ENCODE measurements at regions not wholly inside any gene's neighbourhood (a gene's known extent, or its start where the extent isn't known, plus 50 kb on each side); places are given as distances from the start of the nearest gene placed in this dataset.

DNA sequence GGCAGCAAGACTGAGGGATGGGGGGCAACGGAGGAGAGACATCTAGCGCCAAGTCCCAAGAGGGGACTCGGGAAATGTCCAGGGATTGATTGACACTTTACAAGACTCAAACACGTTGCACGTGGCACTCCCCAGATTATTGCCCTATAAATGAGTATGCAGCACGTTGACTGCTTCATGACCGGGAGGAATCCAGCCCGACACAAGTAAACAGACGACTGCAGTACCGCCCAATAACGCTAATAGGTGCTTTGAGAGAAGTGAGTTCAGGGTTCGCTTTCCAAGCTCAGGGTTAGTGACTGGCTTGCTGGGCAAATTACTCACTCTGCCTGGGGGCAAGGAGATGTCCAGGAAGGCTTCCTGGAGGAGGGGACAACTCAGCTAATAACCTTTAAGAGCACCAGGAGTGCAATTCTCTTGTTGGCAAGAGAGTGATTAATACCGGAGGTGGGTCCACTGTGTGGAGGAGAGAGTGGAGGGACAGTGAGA lies 73.3 kb upstream of the MYL10 start:
- Histone ChIP-seq H3K4me3 (ENCODE audit: low read length) (no peak overlapping the region), H3K27me3 (ENCODE audit: low read depth, low read length) (peaks cover 6% of the 10 kb centered on the region; the same call in 1 of the 2 replicates), H3K9me3 (ENCODE audit: insufficient read depth, low read length) (no peaks in the 10 kb centered on the region), H2AFZ (ENCODE audit: low read depth, low read length) (no peak overlapping the region), H3K27ac (ENCODE audit: low read length) (no peak overlapping the region), H4K20me1 (ENCODE audit: insufficient read depth, low read length) (no peaks in the 10 kb centered on the region), H3K79me2 (ENCODE audit: low read length) (no peaks in the 10 kb centered on the region), H3K36me3 (replicated peaks; ENCODE audit: low read depth, low read length) (no peaks in the 10 kb centered on the region), H3K9ac (ENCODE audit: low read length) (no peak overlapping the region), H3K4me2 (ENCODE audit: low read length) (no peak overlapping the region), H3K4me1 (ENCODE audit: low read length) (no peaks in the 10 kb centered on the region)
- TF ChIP-seq CTCF (IDR thresholded peaks at IDR 0.05; ENCODE audit: low read depth, low read length) = no peak
- TF ChIP-seq EZH2phosphoT487 (IDR thresholded peaks at IDR 0.05; ENCODE audit: low read depth) = no peak

DNA sequence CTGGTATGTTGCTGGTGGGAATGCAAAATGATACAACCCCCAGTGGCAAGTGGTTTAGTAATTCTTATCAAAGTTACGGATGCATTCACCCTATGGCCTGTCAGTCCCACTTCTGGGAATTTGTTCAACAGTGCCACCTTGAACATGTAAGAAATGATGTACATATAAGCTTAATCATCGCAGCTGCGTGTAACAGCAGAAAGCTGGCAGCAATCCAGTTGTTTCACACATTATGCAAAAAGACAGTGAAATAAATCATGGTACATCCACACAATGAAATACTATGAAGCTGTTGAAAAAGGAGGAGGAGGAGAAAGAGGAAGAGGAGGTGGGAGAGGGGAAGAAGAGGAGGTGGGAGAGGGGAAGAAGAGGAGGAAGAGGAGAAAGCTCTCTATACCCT lies 76.2 kb upstream of the MYL10 start:
- TF ChIP-seq EZH2phosphoT487 (IDR thresholded peaks at IDR 0.05; ENCODE audit: low read depth) (no peak), CTCF (IDR thresholded peaks at IDR 0.05; ENCODE audit: low read depth, low read length) (no peak)
- Histone ChIP-seq H3K36me3 (replicated peaks; ENCODE audit: low read depth, low read length) (no peaks in the 10 kb centered on the region), H3K4me1 (ENCODE audit: low read length) (no peaks in the 10 kb centered on the region), H4K20me1 (ENCODE audit: insufficient read depth, low read length) (no peaks in the 10 kb centered on the region), H3K4me3 (ENCODE audit: low read length) (no peak overlapping the region), H3K27me3 (ENCODE audit: low read depth, low read length) (peaks cover 6% of the 10 kb centered on the region; the same call in 1 of the 2 replicates), H3K27ac (ENCODE audit: low read length) (no peak overlapping the region), H3K4me2 (ENCODE audit: low read length) (no peak overlapping the region), H3K9ac (ENCODE audit: low read length) (no peak overlapping the region), H3K79me2 (ENCODE audit: low read length) (no peaks in the 10 kb centered on the region), H3K9me3 (ENCODE audit: insufficient read depth, low read length) (no peaks in the 10 kb centered on the region), H2AFZ (ENCODE audit: low read depth, low read length) (no peak overlapping the region)

- Histone ChIP-seq H3K9ac (ENCODE audit: low read length) (no peak overlapping the region), H3K4me1 (ENCODE audit: low read length) (no peaks in the 10 kb centered on the region), H3K79me2 (ENCODE audit: low read length) (no peaks in the 10 kb centered on the region), H3K36me3 (replicated peaks; ENCODE audit: low read depth, low read length) (no peaks in the 10 kb centered on the region), H4K20me1 (ENCODE audit: insufficient read depth, low read length) (no peaks in the 10 kb centered on the region), H3K27me3 (ENCODE audit: low read depth, low read length) (peaks cover 6% of the 10 kb centered on the region; the same call in 1 of the 2 replicates), H3K4me2 (ENCODE audit: low read length) (no peak overlapping the region), H3K27ac (ENCODE audit: low read length) (no peak overlapping the region), H2AFZ (ENCODE audit: low read depth, low read length) (no peak overlapping the region), H3K9me3 (ENCODE audit: insufficient read depth, low read length) (no peaks in the 10 kb centered on the region), H3K4me3 (ENCODE audit: low read length) (no peak overlapping the region)
- TF ChIP-seq CTCF (IDR thresholded peaks at IDR 0.05; ENCODE audit: low read depth, low read length) (no peak), EZH2phosphoT487 (IDR thresholded peaks at IDR 0.05; ENCODE audit: low read depth) (no peak)
Measured at GRCh38 chr7:101707587-101707986, 78.5 kb upstream of the MYL10 start.

GRCh38 chr7:101708223-101708622 lies 79.1 kb upstream of the MYL10 start:
- H3K27me3 ChIP-seq (ENCODE audit: low read depth, low read length) = peaks cover 6% of the 10 kb centered on the region; the same call in 1 of the 2 replicates
- H3K36me3 ChIP-seq (replicated peaks; ENCODE audit: low read depth, low read length) = no peaks in the 10 kb centered on the region
- H3K4me1 ChIP-seq (ENCODE audit: low read length) = no peaks in the 10 kb centered on the region
- no peaks in the 10 kb centered on the region for H3K79me2 ChIP-seq (ENCODE audit: low read length)
- H3K9ac ChIP-seq (ENCODE audit: low read length) = no peak overlapping the region
- no peaks in the 10 kb centered on the region for H4K20me1 ChIP-seq (ENCODE audit: insufficient read depth, low read length)
- no peak for TF ChIP-seq CTCF (IDR thresholded peaks at IDR 0.05; ENCODE audit: low read depth, low read length)
- no peak for TF ChIP-seq EZH2phosphoT487 (IDR thresholded peaks at IDR 0.05; ENCODE audit: low read depth)
- no peak overlapping the region for H3K4me2 ChIP-seq (ENCODE audit: low read length)
- H3K4me3 ChIP-seq (ENCODE audit: low read length) = no peak overlapping the region
- H3K9me3 ChIP-seq (ENCODE audit: insufficient read depth, low read length) = no peaks in the 10 kb centered on the region
- no peak overlapping the region for H3K27ac ChIP-seq (ENCODE audit: low read length)
- no peak overlapping the region for H2AFZ ChIP-seq (ENCODE audit: low read depth, low read length)

Data from OCI-LY3 (cell line).